GM23338 (cell line): ENCODE measurements at regions not wholly inside any gene's neighbourhood (a gene's known extent, or its start where the extent isn't known, plus 50 kb on each side); places are given as distances from the start of the nearest gene placed in this dataset.

ENCODE experiments used
- CREB1 ChIP-seq: fragments of 250-450 bp; sonication (Bioruptor Pico); IDR thresholded peaks from 2 replicates; pipeline ENCODE4 v1.5.0; 2020; ENCODE audit warnings: low read depth, mild to moderate bottlenecking, moderate library complexity
- CTCF ChIP-seq, 2 experiments: fragments of 200-600 bp in 1 of 2; sonication (generic) in 1 of 2; conservative IDR thresholded peaks; 2 replicates each; pipeline versions ENCODE4 v1.5.1 to v1.6.1; 2016 to 2017; ENCODE audit warnings: antibody characterized with exemption in 2 of 2, low read depth in 2 of 2, mild to moderate bottlenecking in 2 of 2, moderate library complexity in 1 of 2
- EZH2 ChIP-seq: fragments of 200-600 bp; sonication (generic); IDR thresholded peaks from one replicate; pipeline ENCODE4 v1.8.0; 2017; ENCODE audit warnings: antibody characterized with exemption, mild to moderate bottlenecking, low read depth; ENCODE audit not compliant: unreplicated experiment
- EZH2phosphoT487 ChIP-seq: fragments of 200-600 bp; sonication (generic); IDR thresholded peaks from one replicate; pipeline ENCODE4 v1.8.1; 2018; ENCODE audit warnings: antibody characterized with exemption; ENCODE audit not compliant: unreplicated experiment
- POLR2AphosphoS5 ChIP-seq: IDR thresholded peaks from 2 replicates; pipeline ENCODE4 v1.6.1; 2016; ENCODE audit warnings: antibody characterized with exemption, low read depth
- TF ChIP-seq, protein P1 (sequence below): IDR thresholded peaks from one replicate; pipeline ENCODE4 v1.6.1; 2018; ENCODE audit warnings: antibody characterized with exemption; ENCODE audit not compliant: unreplicated experiment

GRCh38 chr3:3919316-3919715 lies 120.1 kb downstream of the LRRN1 start:
- TF ChIP-seq, protein P1, sequence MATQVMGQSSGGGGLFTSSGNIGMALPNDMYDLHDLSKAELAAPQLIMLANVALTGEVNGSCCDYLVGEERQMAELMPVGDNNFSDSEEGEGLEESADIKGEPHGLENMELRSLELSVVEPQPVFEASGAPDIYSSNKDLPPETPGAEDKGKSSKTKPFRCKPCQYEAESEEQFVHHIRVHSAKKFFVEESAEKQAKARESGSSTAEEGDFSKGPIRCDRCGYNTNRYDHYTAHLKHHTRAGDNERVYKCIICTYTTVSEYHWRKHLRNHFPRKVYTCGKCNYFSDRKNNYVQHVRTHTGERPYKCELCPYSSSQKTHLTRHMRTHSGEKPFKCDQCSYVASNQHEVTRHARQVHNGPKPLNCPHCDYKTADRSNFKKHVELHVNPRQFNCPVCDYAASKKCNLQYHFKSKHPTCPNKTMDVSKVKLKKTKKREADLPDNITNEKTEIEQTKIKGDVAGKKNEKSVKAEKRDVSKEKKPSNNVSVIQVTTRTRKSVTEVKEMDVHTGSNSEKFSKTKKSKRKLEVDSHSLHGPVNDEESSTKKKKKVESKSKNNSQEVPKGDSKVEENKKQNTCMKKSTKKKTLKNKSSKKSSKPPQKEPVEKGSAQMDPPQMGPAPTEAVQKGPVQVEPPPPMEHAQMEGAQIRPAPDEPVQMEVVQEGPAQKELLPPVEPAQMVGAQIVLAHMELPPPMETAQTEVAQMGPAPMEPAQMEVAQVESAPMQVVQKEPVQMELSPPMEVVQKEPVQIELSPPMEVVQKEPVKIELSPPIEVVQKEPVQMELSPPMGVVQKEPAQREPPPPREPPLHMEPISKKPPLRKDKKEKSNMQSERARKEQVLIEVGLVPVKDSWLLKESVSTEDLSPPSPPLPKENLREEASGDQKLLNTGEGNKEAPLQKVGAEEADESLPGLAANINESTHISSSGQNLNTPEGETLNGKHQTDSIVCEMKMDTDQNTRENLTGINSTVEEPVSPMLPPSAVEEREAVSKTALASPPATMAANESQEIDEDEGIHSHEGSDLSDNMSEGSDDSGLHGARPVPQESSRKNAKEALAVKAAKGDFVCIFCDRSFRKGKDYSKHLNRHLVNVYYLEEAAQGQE = no peak
- TF ChIP-seq CTCF (conservative IDR thresholded peaks at IDR 0.05; ENCODE audit: low read depth in 2 of 2) = no peak
- TF ChIP-seq EZH2 = no peak
- no peak for TF ChIP-seq EZH2phosphoT487
- TF ChIP-seq POLR2AphosphoS5 = no peak
- no peak for TF ChIP-seq CREB1
